IMR-90 (cell line): ENCODE measurements at regions not wholly inside any gene's neighbourhood (a gene's known extent, or its start where the extent isn't known, plus 50 kb on each side); places are given as distances from the start of the nearest gene placed in this dataset.

Experiments used
- ATAC-seq: fragments of 200-7000 bp; cut with Tn5 transposase; 2 replicates; pipeline ENCODE4 v1.9.1; 2020; ENCODE audit warnings: low read depth, mild to moderate bottlenecking, moderate library complexity
- BruUV-seq: library from RNA; stranded (reverse); fragments of 400-500 nt; replicated peaks from 2 replicates; lab custom pipeline; 2021; lab: Mats Ljungman, UMichigan
- CTCF ChIA-PET: fragments of 300-600 bp; formaldehyde crosslinking; extraction: SDS; loops from one replicate; lab custom pipeline; 2021; ENCODE audit warnings: antibody characterized with exemption; lab: Yijun Ruan, JAX
- POLR2A ChIA-PET: fragments of 300-600 bp; sonication (Branson Sonifier 250); formaldehyde crosslinking; loops from one replicate; lab custom pipeline; 2022; ENCODE audit warnings: antibody characterized with exemption; ENCODE audit not compliant: unreplicated experiment; lab: Charles Lee
- DNase-seq: peaks from one replicate; pipeline ENCODE4 v3.0.0; 2013
- H2AFZ ChIP-seq: replicated peaks from 2 replicates; pipeline ENCODE3; 2013; ENCODE audit warnings: low read length, mild to moderate bottlenecking; ENCODE audit not compliant: poor library complexity
- H2AK5ac ChIP-seq: 2 replicates; pipeline ENCODE4 v1.6.1; 2013; ENCODE audit warnings: low read depth, low read length, inconsistent platforms
- H2AK9ac ChIP-seq: replicated peaks from 2 replicates; pipeline ENCODE3; 2013; ENCODE audit warnings: mild to moderate bottlenecking, low read depth, low read length, moderate library complexity; ENCODE audit not compliant: poor library complexity
- H2BK120ac ChIP-seq: 2 replicates; pipeline ENCODE4 v1.6.1; 2013; ENCODE audit warnings: low read depth, low read length, inconsistent platforms
- H2BK15ac ChIP-seq: 3 replicates; pipeline ENCODE4 v1.6.1; 2013; ENCODE audit warnings: low read depth, low read length, inconsistent platforms
- H2BK20ac ChIP-seq: 2 replicates; pipeline ENCODE4 v1.6.1; 2013; ENCODE audit warnings: low read depth, mild to moderate bottlenecking, inconsistent platforms, low read length, moderate library complexity
- H2BK5ac ChIP-seq: 2 replicates; pipeline ENCODE4 v1.6.1; 2013; ENCODE audit warnings: mild to moderate bottlenecking, low read depth, low read length, inconsistent platforms; ENCODE audit not compliant: poor library complexity, severe bottlenecking
- H3K14ac ChIP-seq: replicated peaks from 2 replicates; pipeline ENCODE4 v1.6.1; 2013; ENCODE audit warnings: low read depth, low read length, inconsistent platforms
- H3K18ac ChIP-seq: 2 replicates; pipeline ENCODE4 v1.6.1; 2013; ENCODE audit warnings: low read depth, low read length, control low read depth
- H3K23ac ChIP-seq: 2 replicates; pipeline ENCODE4 v1.6.1; 2013; ENCODE audit warnings: low read depth, low read length, inconsistent platforms
- H3K27ac ChIP-seq: 2 replicates; pipeline ENCODE4 v1.5.1; 2013; ENCODE audit warnings: mild to moderate bottlenecking, control low read depth, low read length; ENCODE audit not compliant: insufficient read depth
- H3K27me3 ChIP-seq: 2 replicates; pipeline ENCODE4 v1.6.1; 2013; ENCODE audit warnings: low read length; ENCODE audit not compliant: control insufficient read depth, insufficient read depth
- H3K36me3 ChIP-seq: 2 replicates; pipeline ENCODE4 v1.6.1; 2013; ENCODE audit warnings: low read length, mixed read lengths; ENCODE audit not compliant: control insufficient read depth, insufficient read depth
- H3K4ac ChIP-seq: 2 replicates; pipeline ENCODE4 v1.6.1; 2013; ENCODE audit warnings: low read depth, low read length, inconsistent platforms
- H3K4me1 ChIP-seq: 2 replicates; pipeline ENCODE4 v1.6.1; 2013; ENCODE audit warnings: low read length, mixed read lengths; ENCODE audit not compliant: control insufficient read depth, insufficient read depth
- H3K4me2 ChIP-seq: 2 replicates; pipeline ENCODE4 v1.6.1; 2013; ENCODE audit warnings: low read depth, mild to moderate bottlenecking, control low read depth, low read length, moderate library complexity
- H3K4me3 ChIP-seq: 2 replicates; pipeline ENCODE4 v1.5.1; 2013; ENCODE audit warnings: low read depth, mild to moderate bottlenecking, control low read depth, low read length, moderate library complexity; ENCODE audit not compliant: insufficient read depth
- H3K56ac ChIP-seq: 2 replicates; pipeline ENCODE4 v1.6.1; 2013; ENCODE audit warnings: low read length, inconsistent platforms; ENCODE audit not compliant: insufficient read depth; ENCODE audit errors: extremely low read depth
- H3K79me1 ChIP-seq, 2 experiments: 2 replicates each; pipeline ENCODE4 v1.6.1; 2013; ENCODE audit warnings: low read length in 2 of 2, inconsistent platforms in 1 of 2, low read depth in 1 of 2
- H3K9ac ChIP-seq: 2 replicates; pipeline ENCODE4 v1.6.1; 2013; ENCODE audit warnings: low read depth, low read length, control low read depth
- H3K9me1 ChIP-seq: 2 replicates; pipeline ENCODE4 v1.6.1; 2013; ENCODE audit warnings: low read length, inconsistent platforms; ENCODE audit not compliant: insufficient read depth
- H3K9me3 ChIP-seq: 2 replicates; pipeline ENCODE4 v1.6.1; 2013; ENCODE audit warnings: low read length; ENCODE audit not compliant: control insufficient read depth, insufficient read depth
- H4K20me1 ChIP-seq: 2 replicates; pipeline ENCODE4 v1.6.1; 2013; ENCODE audit warnings: low read length, inconsistent platforms; ENCODE audit not compliant: insufficient read depth
- H4K5ac ChIP-seq: 2 replicates; pipeline ENCODE4 v1.6.1; 2013; ENCODE audit warnings: mild to moderate bottlenecking, low read depth, low read length, control low read depth
- H4K8ac ChIP-seq, 2 experiments: 2 replicates each; pipeline ENCODE4 v1.6.1; 2013; ENCODE audit warnings: low read depth in 2 of 2, low read length in 2 of 2, control low read depth in 1 of 2, inconsistent platforms in 1 of 2
- H4K91ac ChIP-seq: 2 replicates; pipeline ENCODE4 v1.6.1; 2013; ENCODE audit warnings: low read depth, low read length, inconsistent platforms; ENCODE audit not compliant: insufficient read depth
- MAFK ChIP-seq: IDR thresholded peaks from 2 replicates; pipeline ENCODE4 v1.6.1; 2012; ENCODE audit warnings: low read depth, low read length, improper control_type of control experiment
- MAZ ChIP-seq: IDR thresholded peaks from 2 replicates; pipeline ENCODE4 v1.6.1; 2012; ENCODE audit warnings: low read depth, mild to moderate bottlenecking, low read length, improper control_type of control experiment, moderate library complexity, borderline replicate concordance
- WGBS, 2 experiments: methylation state at CpG; one replicate each; pipeline versions ENCODE4 v1.1.5 to v1.1.7; 2013; ENCODE audit warnings: missing lambda C conversion rate in 2 of 2; ENCODE audit not compliant: insufficient read length in 1 of 2; ENCODE audit errors: extremely low coverage in 2 of 2; 5-methylcytosine and 5-hydroxymethylcytosine counted together
- dilution Hi-C: fragments of 300-500 bp; cut with HindIII; formaldehyde crosslinking; loops from one replicate; pipeline ENCODE4 v1.14.3; 2018; ENCODE audit warnings: low sequenced_read_pairs; ENCODE audit not compliant: unreplicated experiment
- in situ Hi-C: fragments of 300-500 bp; cut with MboI; formaldehyde crosslinking; loops from 3 replicates; pipeline ENCODE4 v1.14.3; 2019; ENCODE audit warnings: low sequenced_read_pairs, inconsistent platforms, mixed read lengths
- intact Hi-C: fragments of 100-400 bp; cut with micrococcal nuclease; formaldehyde crosslinking; loops from 2 replicates; pipeline ENCODE4 v1.10.0; 2022

- no TSS peak for BruUV-seq
- H3K79me1 ChIP-seq: no peaks in the 10 kb centered on the region
- H3K56ac ChIP-seq: no peak overlapping the region
- no peak overlapping the region for H3K27ac ChIP-seq
- H3K9me3 ChIP-seq: no peaks in the 10 kb centered on the region
- no peak overlapping the region for H3K4me2 ChIP-seq
- dilution Hi-C loops (no loop called here), intact Hi-C loops (no loop called here), in situ Hi-C loops (no loop called here)
- H3K14ac ChIP-seq: no peak overlapping the region
- H3K4ac ChIP-seq: no peak overlapping the region
- no peak overlapping the region for H2BK15ac ChIP-seq
- ATAC-seq (no peak), DNase-seq (no peak)
- no peak overlapping the region for H4K8ac ChIP-seq
- no peaks in the 10 kb centered on the region for H3K36me3 ChIP-seq
- no peak overlapping the region for H3K18ac ChIP-seq
- H2BK5ac ChIP-seq: no peak overlapping the region
- H3K9me1 ChIP-seq: no peaks in the 10 kb centered on the region
- TF ChIP-seq MAFK: peak; percentile 55
- TF ChIP-seq MAZ: no peak
- H3K27me3 ChIP-seq: no peaks in the 10 kb centered on the region
- ChIA-PET CTCF (no interaction called here), POLR2A (no interaction called here)
- H2AFZ ChIP-seq: no peak overlapping the region
- H4K5ac ChIP-seq: no peak overlapping the region
- H2AK9ac ChIP-seq: no peak overlapping the region
- no peak overlapping the region for H2AK5ac ChIP-seq
- no peaks in the 10 kb centered on the region for H4K20me1 ChIP-seq
- no peak overlapping the region for H3K23ac ChIP-seq
- WGBS, 2 experiments: no CpG with 5 or more reads among the region's 1 CpG
- no peak overlapping the region for H3K9ac ChIP-seq
- no peak overlapping the region for H4K91ac ChIP-seq
- no peak overlapping the region for H3K4me3 ChIP-seq
- no peak overlapping the region for H2BK20ac ChIP-seq
- H2BK120ac ChIP-seq: no peak overlapping the region
- H3K4me1 ChIP-seq: no peaks in the 10 kb centered on the region
Observed at GRCh38 chr6:92026878-92027277, 1392.5 kb downstream of the EPHA7 start.
